Stimulated activated naive CD4-positive, alpha-beta T cell (primary cell): ENCODE measurements at regions not wholly inside any gene's neighbourhood (a gene's known extent, or its start where the extent isn't known, plus 50 kb on each side); places are given as distances from the start of the nearest gene placed in this dataset.

Source experiments
- DNase-seq, 6 experiments: peaks; one replicate each; lab custom pipeline; 2025; lab: John Stamatoyannopoulos, UW

DNA sequence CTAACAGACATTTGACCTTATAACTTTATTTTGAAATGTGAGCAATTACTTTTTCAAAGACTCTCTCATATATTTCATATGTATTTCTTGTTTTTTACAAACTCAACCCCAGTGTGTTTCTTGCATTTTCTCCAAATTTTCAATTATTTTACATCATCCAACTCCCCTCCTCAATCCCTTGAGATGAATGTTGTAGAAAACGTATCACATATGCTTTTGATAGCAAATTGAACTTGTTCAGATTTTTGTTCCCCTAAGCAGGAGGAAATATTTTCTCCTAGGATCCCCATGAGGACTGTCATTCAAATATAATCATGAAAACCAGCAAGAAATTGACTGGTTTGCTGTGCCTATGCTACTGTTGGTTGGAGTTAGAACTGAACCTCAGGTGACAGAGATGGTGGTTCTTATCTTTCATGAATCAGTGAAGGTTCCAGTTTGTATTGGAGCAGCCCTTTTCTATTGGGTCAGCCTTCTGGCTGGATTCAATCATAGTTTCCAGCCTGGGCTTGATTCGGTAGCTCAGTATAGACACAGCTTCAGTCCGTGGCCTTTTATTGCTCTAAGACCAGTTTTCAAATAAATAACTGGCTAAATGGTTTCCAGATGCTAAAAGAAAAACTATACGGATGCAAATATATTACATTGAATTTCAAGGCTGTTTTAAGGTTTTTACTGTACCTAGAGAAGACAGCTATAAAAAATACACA is 591.0 kb downstream of the EPHA4 start:
- no peak for DNase-seq

DNA sequence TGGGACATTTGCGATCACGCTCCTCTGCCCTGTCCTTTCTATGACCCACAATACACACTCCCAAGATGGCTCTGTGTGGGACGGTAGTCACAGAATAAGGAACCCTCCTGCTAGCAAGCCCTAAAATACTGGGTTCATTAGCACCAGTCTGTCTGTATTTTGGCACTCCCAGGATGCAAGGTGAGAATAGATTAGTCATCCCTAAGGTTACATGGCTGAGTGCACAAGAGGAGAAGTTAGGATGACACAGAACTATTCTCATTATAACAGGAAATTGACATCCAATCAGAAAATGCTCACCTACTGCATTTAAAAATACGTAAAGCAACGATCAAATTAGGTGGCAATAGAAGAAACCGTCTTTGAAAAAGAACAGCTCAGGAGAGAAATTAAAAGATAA is 590.2 kb downstream of the EPHA4 start:
- DNase-seq = no peak

GRCh38 chr2:220985561-220985960 is 586.5 kb downstream of the EPHA4 start:
- DNase-seq = no peak

DNA sequence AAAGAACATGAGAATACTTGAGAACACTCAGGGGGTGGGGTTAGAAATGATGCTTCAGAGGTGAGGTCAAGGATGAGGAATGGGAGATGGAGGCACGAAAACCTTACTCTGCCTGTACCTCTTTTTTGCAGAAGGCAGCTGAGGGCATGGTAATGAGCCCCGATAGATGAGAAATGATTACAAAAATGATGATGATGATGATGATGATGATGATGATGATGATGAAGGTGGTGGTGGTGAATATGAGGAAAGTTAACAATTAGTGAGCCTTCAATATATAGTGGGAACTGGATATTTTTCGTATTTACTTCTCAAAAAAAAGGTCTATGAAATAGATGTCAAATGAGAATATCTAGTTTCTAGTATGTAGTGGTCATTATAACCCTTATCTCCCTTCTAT is 584.3 kb downstream of the EPHA4 start:
- no peak for DNase-seq

- no peak for DNase-seq
Measured at GRCh38 chr2:220991972-220992371, 580.1 kb downstream of the EPHA4 start.

DNA sequence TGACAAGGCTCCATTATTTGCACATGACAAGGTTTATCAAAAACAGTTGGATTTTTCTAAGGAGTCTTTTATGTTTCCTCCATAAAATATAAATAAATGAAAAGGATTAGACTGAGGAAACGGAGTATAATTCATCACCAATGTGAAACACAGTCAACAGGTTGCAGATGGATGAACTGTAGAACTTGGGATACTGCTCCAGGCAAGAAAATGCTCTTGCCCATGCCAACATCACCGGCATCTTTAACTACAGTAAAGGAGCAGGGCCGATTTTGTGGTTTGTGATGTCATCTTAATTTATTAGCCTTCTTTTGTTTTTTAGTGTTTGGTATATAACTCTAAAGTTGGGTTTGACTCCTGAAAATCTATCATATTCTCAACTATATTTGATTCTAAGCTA is 577.3 kb downstream of the EPHA4 start:
- DNase-seq = no peak

DNA sequence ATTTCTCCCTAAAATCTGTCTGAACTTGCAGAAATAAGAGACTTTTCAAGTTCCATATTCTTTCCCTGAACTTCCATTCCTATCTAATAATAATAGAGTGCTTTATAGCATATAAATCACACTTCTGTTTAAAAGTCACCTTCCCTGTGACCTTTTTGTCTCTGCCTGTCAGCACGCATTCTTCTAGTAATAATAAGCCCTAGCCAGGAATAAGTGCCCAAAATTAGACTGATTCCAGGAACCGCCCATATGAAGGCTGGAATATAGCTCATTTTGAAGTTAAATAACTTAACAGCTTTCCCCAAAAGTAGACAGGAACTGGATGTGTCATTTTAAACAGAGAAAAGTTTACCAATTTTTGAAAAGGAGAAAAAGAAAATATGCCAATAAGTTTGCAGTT is 576.5 kb downstream of the EPHA4 start:
- no peak for DNase-seq

DNA sequence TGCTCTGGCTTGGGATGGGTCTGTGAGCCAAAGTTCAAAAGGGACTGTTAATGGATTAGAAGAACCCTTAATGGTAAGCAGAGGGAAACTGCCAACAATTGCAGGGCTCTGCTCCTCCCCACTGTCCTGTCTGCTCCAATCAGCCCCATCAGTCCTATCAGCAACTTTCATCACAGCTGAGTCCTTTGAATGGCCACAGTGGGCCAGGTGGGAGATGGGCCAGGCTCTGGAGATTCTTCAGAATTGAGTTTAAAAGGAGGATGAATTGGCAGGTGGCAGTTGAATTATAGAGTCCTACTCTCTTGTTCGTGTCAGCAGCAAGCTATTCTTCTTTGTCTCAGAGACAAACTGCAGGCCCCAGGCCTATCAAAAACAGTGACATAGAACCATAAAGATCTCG is 573.9 kb downstream of the EPHA4 start:
- DNase-seq = no peak

DNA sequence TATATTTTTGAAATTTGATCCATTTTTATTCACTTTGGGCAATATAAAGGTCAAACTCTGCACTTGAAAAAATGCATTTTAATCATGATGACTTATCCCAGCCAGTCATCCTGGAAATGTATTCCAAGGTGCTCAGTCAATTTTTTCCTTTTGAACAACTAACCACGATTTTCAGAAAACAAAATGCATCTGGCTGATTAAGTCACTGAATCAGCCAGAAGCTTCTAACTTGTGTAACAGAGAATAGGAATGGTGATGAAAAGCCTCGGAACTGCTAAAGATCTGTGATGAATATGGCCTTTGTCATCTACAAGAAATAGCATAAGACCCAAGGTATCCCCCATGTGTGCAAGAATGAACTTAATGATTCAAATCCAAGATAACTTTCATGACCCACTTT is 572.7 kb downstream of the EPHA4 start:
- DNase-seq = no peak

- DNase-seq = no peak
Measured at GRCh38 chr2:221001381-221001801, 570.7 kb downstream of the EPHA4 start.

- DNase-seq = no peak
Measured at GRCh38 chr2:221002101-221002685, 569.9 kb downstream of the EPHA4 start.

DNA sequence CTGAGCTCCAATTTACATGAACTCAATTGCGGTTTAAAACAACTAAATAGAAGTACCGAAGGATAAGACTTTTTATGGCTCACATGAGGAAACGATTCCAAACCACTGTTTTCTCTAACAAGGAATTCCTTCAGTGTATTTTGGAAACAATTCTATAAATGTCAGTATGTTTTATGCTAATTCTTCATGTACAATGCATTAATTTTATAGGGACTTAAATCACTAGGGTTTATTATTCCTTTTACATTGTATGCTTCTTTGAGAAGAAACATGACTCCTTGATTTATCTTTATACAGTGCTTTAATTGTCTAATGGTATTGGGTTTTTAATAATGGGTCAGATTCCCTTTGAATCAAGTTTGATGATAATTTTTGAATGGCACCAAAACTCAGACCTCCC is 566.8 kb downstream of the EPHA4 start:
- DNase-seq = no peak

GRCh38 chr2:221006084-221006483 is 566.0 kb downstream of the EPHA4 start:
- DNase-seq = no peak

DNA sequence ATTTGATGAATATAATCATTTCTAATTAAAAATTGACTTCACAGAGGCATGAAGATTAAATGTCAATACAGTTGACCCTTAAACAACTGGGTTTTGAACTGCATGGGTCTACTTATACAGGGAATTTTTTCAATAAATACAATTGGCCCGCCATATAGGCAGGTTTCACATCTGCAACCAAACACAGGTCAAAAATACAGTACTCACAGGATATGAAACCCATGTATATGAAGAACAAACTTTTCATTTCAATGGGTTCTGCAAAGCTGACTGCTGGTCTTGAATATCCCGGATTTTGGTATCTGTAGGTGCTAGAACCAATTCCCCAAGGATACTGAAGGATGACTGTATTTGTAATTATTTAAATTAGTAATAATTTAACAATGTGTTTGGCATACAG is 555.6 kb downstream of the EPHA4 start:
- DNase-seq = no peak

DNA sequence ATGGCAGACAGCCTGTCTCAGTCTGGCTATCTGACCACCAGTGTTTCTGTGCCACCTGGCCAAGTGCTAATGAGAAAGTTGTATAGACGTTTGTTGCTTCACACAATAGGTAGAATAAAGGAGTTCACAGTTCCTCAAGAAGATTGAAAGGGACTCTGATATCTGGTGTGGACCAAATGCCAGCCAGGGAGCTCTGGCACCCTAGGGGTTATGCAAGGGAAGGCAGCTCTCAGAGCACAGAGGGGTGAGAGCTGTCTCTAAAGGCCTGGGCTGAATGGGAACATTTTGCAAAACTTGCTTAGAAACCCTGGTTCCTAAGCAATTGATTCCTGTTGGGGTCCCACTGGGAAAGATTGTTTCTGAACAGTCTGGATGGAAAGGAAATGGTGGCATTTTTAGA is 553.8 kb downstream of the EPHA4 start:
- DNase-seq = no peak

DNA sequence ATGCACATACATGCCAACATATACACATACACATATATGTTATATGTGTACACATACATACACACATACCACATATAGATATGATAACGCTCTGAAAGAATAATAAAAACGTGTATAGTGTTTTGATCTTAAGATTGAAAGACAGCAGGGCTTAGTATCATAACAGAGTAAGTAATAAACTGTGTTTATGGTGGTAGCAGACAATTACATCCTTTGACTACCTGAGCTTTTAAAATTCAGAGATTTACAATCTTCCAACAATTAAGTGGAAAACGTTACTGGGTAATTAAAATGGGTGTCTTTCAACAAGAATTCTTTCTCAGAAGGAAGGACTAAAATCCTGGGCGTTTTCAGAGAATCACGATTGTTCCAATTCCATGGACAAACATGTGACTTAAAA is 552.4 kb downstream of the EPHA4 start:
- no peak for DNase-seq

DNA sequence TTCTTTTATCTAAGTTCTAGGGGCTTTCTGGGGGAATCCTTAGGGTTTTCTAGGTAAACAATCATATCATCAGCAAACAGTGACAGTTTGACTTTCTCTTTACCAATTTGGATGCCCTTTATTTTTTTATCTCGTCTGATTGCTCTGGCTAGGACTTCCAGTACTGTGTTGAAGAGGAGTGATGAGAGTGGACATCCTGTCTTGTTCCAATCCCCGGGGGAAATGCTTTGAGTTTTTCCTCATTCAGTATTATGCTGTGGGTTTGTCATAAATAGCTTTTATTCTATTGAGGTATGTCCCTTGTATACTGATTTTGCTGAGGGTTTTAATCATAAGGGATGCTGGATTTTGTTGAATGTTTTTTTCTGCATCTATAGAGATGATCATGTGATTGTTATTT is 549.5 kb downstream of the EPHA4 start:
- no peak for DNase-seq

DNA sequence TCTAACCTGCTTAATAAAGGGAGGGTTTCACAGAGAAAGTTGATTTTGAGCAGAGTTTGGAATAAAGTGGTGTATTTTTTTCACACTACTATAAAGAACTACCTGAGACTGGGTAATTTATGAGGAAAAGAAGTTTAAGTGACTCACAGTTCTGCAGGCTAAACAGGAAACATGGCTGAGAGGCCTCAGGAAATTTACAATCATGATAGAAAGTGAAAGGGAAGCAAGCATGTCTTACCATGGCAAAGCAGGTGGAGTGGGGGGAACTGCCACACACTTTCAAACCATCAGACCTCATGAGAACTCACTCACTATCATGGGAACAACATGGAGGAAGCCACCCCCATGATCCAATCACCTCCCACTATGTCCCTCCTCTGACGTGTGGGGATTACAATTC is 546.7 kb downstream of the EPHA4 start:
- no peak for DNase-seq

DNA sequence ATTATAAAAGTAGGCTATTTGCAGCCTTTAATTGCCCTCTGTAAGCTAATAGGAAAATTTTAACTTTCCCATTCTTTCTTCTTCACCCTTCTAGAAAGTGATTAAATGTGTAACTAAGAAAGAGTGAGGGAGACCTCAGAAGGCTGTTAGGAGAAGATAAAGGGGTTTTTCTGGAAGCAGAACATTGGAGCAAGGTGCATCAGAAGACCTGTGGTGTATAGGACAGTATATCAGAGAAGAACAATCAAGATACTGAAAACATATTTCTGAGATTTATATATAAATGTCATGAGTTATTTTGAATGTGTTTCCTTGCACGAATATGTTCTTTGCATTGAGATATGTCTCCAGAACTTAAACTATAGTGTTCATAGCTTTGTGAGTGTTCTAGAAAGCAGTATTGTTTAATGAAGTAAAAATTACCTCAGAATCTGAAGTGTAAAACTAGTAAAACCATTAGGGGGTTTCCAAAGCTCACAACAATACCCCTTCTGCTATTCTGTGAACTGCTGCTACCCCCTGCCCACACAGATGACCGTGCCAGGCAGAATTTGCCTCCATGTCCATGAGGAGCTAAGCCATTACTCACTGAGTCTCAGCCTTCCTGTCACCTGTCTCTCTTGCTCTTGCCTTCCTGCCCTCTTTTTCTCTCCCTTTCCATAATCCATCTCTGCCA is 537.9 kb downstream of the EPHA4 start:
- DNase-seq = no peak

- no peak for DNase-seq
Measured at GRCh38 chr2:221034973-221035372, 537.1 kb downstream of the EPHA4 start.

DNA sequence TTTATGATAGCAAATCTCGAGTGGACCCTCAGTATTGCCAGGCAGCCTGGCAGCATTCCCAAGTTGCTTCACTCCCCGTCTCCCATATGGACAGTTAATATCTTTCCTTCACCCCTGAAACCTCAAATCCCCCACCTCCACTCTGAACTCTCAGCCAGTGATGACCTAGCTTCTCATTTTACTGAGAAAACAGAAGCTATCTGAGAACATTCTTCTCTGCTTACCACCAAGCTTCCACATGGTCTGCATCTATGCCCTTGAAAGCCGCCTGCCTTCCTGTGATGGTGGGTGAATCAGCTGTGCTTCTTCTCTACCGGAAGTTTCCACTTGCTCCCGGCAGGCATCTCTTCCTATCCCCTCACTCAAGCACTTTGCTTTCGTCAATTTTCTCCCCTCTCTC is 529.2 kb downstream of the EPHA4 start:
- DNase-seq = no peak

DNA sequence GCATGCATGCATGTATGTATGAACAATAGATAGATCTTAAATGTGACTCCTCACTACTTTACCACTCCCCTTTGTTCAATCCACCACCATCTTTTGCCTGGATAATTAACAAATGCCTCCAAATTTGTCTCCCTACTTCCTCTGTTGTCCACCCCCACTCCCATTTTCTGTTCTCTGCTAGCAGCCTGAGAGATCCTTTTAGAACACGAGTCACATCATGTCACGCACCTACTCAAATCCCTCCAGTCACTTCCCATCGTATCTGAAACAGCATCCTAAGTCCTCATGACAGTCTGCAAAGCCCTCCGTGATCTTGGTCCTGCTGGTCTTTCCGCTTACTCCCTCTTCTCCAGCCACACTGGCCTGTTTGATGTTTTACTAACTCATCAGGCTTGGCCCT is 527.3 kb downstream of the EPHA4 start:
- no peak for DNase-seq

- DNase-seq = no peak
Measured at GRCh38 chr2:221050020-221050795, 521.9 kb downstream of the EPHA4 start.
